ENCODE measurements at regions not wholly inside any gene's neighbourhood (a gene's known extent, or its start where the extent isn't known, plus 50 kb on each side); places are given as distances from the start of the nearest gene placed in this dataset.

DNA sequence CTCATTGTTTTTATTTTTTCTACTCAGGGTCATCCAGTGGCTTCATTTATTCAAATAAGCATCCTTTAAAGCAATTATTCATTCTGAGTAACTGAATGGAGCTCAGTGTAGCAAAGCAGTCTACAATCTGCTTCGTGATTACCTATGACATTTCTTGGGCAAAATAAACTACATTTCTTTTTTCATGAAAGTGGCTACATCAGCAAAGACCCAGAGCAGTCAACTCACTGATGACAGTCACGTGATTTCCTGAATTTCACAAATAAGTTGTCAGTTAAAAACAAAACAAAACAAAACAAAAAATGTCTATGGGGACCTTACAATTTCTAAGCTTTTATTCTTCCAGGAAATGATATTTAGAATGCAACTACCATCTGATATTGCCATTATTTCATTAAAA lies 182.1 kb downstream of the VEGFC start (continued):
- TF ChIP-seq, protein P1, sequence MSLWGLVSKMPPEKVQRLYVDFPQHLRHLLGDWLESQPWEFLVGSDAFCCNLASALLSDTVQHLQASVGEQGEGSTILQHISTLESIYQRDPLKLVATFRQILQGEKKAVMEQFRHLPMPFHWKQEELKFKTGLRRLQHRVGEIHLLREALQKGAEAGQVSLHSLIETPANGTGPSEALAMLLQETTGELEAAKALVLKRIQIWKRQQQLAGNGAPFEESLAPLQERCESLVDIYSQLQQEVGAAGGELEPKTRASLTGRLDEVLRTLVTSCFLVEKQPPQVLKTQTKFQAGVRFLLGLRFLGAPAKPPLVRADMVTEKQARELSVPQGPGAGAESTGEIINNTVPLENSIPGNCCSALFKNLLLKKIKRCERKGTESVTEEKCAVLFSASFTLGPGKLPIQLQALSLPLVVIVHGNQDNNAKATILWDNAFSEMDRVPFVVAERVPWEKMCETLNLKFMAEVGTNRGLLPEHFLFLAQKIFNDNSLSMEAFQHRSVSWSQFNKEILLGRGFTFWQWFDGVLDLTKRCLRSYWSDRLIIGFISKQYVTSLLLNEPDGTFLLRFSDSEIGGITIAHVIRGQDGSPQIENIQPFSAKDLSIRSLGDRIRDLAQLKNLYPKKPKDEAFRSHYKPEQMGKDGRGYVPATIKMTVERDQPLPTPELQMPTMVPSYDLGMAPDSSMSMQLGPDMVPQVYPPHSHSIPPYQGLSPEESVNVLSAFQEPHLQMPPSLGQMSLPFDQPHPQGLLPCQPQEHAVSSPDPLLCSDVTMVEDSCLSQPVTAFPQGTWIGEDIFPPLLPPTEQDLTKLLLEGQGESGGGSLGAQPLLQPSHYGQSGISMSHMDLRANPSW (CRISPR knock-in tag; conservative IDR thresholded peaks at IDR 0.05; ENCODE audit: low read depth): no peak
- TF ChIP-seq, protein P2, sequence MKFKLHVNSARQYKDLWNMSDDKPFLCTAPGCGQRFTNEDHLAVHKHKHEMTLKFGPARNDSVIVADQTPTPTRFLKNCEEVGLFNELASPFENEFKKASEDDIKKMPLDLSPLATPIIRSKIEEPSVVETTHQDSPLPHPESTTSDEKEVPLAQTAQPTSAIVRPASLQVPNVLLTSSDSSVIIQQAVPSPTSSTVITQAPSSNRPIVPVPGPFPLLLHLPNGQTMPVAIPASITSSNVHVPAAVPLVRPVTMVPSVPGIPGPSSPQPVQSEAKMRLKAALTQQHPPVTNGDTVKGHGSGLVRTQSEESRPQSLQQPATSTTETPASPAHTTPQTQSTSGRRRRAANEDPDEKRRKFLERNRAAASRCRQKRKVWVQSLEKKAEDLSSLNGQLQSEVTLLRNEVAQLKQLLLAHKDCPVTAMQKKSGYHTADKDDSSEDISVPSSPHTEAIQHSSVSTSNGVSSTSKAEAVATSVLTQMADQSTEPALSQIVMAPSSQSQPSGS (CRISPR knock-in tag; IDR thresholded peaks at IDR 0.05; ENCODE audit: borderline replicate concordance, low read depth): no peak
- no peak for TF ChIP-seq CBFB (CRISPR knock-in tag; IDR thresholded peaks at IDR 0.05; ENCODE audit: low read depth)

DNA sequence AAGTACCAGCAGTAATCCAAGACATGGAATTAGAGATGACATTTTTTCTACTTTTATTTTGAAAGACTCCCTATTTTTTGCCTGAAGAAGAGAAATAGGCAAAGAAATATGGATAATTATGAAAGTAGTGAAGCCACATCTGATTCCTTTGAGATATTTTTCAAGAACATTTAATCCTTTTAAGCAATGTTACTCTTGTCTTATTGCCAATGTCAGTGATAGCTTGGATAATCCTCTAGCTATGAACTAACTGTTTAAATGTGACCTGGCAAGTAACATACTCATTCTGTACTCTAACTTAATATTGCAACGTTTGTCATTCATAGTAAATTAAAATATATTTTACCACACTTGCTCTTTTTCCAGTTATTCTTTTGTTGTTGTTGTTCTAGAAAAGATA lies 181.3 kb downstream of the VEGFC start:
- ATAC-seq (no peak), DNase-seq (ENCODE audit: low spot score) (no peak)
- Mint-ChIP-seq H3K4me3 (no peak overlapping the region), H3K36me3 (no peaks in the 10 kb centered on the region), H3K27me3 (ENCODE audit: low read depth) (no peaks in the 10 kb centered on the region), H3K9me3 (no peaks in the 10 kb centered on the region), H3K4me1 (peaks cover 14% of the 10 kb centered on the region), H3K27ac (no peak overlapping the region)
- CTCF ChIA-PET: no interaction called here
- TF ChIP-seq KAT7 (CRISPR knock-in tag; IDR thresholded peaks at IDR 0.05; ENCODE audit: borderline replicate concordance) (no peak), ZBTB21 (CRISPR knock-in tag; IDR thresholded peaks at IDR 0.05; ENCODE audit: borderline replicate concordance) (no peak), ESRRA (CRISPR knock-in tag; IDR thresholded peaks at IDR 0.05; ENCODE audit: borderline replicate concordance) (no peak), NR2C2 (CRISPR knock-in tag; IDR thresholded peaks at IDR 0.05) (no peak), ZNF219 (CRISPR knock-in tag; IDR thresholded peaks at IDR 0.05; ENCODE audit: borderline replicate concordance) (no peak), JAZF1 (CRISPR knock-in tag; IDR thresholded peaks at IDR 0.05) (no peak), ZNF416 (CRISPR knock-in tag; IDR thresholded peaks at IDR 0.05) (no peak), GRHL2 (CRISPR knock-in tag; IDR thresholded peaks at IDR 0.05; ENCODE audit: insufficient replicate concordance, severe bottlenecking) (no peak), NFE2L1 (CRISPR knock-in tag; IDR thresholded peaks at IDR 0.05) (no peak), TEAD4 (CRISPR knock-in tag; IDR thresholded peaks at IDR 0.05) (no peak), ELF4 (CRISPR knock-in tag; IDR thresholded peaks at IDR 0.05; ENCODE audit: low read depth) (no peak), FOXK1 (CRISPR knock-in tag; IDR thresholded peaks at IDR 0.05) (no peak), FOXJ3 (CRISPR knock-in tag; IDR thresholded peaks at IDR 0.05; ENCODE audit: borderline replicate concordance) (no peak)
- TF ChIP-seq, protein P3, sequence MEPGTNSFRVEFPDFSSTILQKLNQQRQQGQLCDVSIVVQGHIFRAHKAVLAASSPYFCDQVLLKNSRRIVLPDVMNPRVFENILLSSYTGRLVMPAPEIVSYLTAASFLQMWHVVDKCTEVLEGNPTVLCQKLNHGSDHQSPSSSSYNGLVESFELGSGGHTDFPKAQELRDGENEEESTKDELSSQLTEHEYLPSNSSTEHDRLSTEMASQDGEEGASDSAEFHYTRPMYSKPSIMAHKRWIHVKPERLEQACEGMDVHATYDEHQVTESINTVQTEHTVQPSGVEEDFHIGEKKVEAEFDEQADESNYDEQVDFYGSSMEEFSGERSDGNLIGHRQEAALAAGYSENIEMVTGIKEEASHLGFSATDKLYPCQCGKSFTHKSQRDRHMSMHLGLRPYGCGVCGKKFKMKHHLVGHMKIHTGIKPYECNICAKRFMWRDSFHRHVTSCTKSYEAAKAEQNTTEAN (CRISPR knock-in tag; IDR thresholded peaks at IDR 0.05): no peak
- TF ChIP-seq, protein P4, sequence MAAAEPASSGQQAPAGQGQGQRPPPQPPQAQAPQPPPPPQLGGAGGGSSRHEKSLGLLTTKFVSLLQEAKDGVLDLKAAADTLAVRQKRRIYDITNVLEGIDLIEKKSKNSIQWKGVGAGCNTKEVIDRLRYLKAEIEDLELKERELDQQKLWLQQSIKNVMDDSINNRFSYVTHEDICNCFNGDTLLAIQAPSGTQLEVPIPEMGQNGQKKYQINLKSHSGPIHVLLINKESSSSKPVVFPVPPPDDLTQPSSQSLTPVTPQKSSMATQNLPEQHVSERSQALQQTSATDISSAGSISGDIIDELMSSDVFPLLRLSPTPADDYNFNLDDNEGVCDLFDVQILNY (CRISPR knock-in tag; IDR thresholded peaks at IDR 0.05): no peak
- TF ChIP-seq, protein P5, sequence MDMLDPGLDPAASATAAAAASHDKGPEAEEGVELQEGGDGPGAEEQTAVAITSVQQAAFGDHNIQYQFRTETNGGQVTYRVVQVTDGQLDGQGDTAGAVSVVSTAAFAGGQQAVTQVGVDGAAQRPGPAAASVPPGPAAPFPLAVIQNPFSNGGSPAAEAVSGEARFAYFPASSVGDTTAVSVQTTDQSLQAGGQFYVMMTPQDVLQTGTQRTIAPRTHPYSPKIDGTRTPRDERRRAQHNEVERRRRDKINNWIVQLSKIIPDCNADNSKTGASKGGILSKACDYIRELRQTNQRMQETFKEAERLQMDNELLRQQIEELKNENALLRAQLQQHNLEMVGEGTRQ (CRISPR knock-in tag; IDR thresholded peaks at IDR 0.05): no peak
- POLR2A ChIA-PET: no interaction called here
